Endothelial cell of umbilical vein (primary cell): ENCODE measurements at regions not wholly inside any gene's neighbourhood (a gene's known extent, or its start where the extent isn't known, plus 50 kb on each side); places are given as distances from the start of the nearest gene placed in this dataset.

Source experiments
- EZH2 ChIP-seq: IDR thresholded peaks from 2 replicates; pipeline ENCODE4 v1.6.1; 2012; ENCODE audit warnings: borderline replicate concordance, low read depth, mild to moderate bottlenecking, moderate library complexity, low read length, inconsistent platforms; ENCODE audit not compliant: severe bottlenecking
- FOS ChIP-seq: IDR thresholded peaks from 2 replicates; pipeline ENCODE4 v1.6.1; 2011; ENCODE audit warnings: mild to moderate bottlenecking, low read length, moderate library complexity, borderline replicate concordance; ENCODE audit not compliant: insufficient read depth
- GATA2 ChIP-seq: IDR thresholded peaks from 2 replicates; pipeline ENCODE4 v1.7.0; 2011; ENCODE audit warnings: low read depth, mild to moderate bottlenecking, moderate library complexity, mixed read lengths, low read length; ENCODE audit not compliant: insufficient read length, insufficient read depth
- JUN ChIP-seq: IDR thresholded peaks from 2 replicates; pipeline ENCODE4 v1.6.1; 2011; ENCODE audit warnings: borderline replicate concordance, low read depth; ENCODE audit not compliant: insufficient read length, insufficient read depth
- MYC ChIP-seq: IDR thresholded peaks from one replicate; pipeline ENCODE4 v1.6.1; 2011; ENCODE audit warnings: mild to moderate bottlenecking, low read depth, low read length
- POLR2A ChIP-seq: IDR thresholded peaks from 2 replicates; pipeline ENCODE4 v1.6.1; 2012; ENCODE audit warnings: low read depth, mild to moderate bottlenecking, control low read depth, low read length
- POLR2AphosphoS5 ChIP-seq: IDR thresholded peaks from 2 replicates; pipeline ENCODE4 v1.6.1; 2012; ENCODE audit warnings: low read depth, mild to moderate bottlenecking, control low read depth, low read length, moderate library complexity; ENCODE audit not compliant: insufficient read depth
- TF ChIP-seq, protein P1 (sequence below), 2 donors: IDR thresholded peaks; 1 replicate in 1 of 2; 2 replicates in 1 of 2; pipeline ENCODE4 v1.5.1; 2011; ENCODE audit warnings: low read length in 2 of 2, mild to moderate bottlenecking in 2 of 2, moderate library complexity in 2 of 2, control low read depth in 1 of 2, inconsistent platforms in 1 of 2, low read depth in 1 of 2; ENCODE audit not compliant: insufficient read depth in 1 of 2; ENCODE audit errors: extremely low read depth in 1 of 2
- TF ChIP-seq, protein P2 (sequence below): IDR thresholded peaks from 2 replicates; pipeline ENCODE4 v1.6.1; 2011; ENCODE audit not compliant: insufficient read depth, insufficient read length

- TF ChIP-seq, protein P1, sequence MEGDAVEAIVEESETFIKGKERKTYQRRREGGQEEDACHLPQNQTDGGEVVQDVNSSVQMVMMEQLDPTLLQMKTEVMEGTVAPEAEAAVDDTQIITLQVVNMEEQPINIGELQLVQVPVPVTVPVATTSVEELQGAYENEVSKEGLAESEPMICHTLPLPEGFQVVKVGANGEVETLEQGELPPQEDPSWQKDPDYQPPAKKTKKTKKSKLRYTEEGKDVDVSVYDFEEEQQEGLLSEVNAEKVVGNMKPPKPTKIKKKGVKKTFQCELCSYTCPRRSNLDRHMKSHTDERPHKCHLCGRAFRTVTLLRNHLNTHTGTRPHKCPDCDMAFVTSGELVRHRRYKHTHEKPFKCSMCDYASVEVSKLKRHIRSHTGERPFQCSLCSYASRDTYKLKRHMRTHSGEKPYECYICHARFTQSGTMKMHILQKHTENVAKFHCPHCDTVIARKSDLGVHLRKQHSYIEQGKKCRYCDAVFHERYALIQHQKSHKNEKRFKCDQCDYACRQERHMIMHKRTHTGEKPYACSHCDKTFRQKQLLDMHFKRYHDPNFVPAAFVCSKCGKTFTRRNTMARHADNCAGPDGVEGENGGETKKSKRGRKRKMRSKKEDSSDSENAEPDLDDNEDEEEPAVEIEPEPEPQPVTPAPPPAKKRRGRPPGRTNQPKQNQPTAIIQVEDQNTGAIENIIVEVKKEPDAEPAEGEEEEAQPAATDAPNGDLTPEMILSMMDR (IDR thresholded peaks at IDR 0.05; ENCODE audit: extremely low read depth in 1 of 2, insufficient read depth in 1 of 2, low read depth in 1 of 2, low read length in 2 of 2), result no peak
- TF ChIP-seq POLR2A, result no peak
- no peak for TF ChIP-seq POLR2AphosphoS5
- TF ChIP-seq, protein P2, sequence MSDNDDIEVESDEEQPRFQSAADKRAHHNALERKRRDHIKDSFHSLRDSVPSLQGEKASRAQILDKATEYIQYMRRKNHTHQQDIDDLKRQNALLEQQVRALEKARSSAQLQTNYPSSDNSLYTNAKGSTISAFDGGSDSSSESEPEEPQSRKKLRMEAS, result no peak
- no peak for TF ChIP-seq EZH2
- TF ChIP-seq GATA2, result no peak
- no peak for TF ChIP-seq JUN
- TF ChIP-seq FOS, result no peak
- no peak for TF ChIP-seq MYC
Measured at GRCh38 chr14:53881921-53882320, 74.7 kb downstream of the BMP4 start.
